ENCODE measurements at regions not wholly inside any gene's neighbourhood (a gene's known extent, or its start where the extent isn't known, plus 50 kb on each side); places are given as distances from the start of the nearest gene placed in this dataset.

- no peak for DNase-seq (ENCODE audit: low spot score)
These were observed 72.3 kb upstream of the BTN3A2 start for GRCh38 chr6:26292709-26293108.

GRCh38 chr6:26294302-26294701, 70.7 kb upstream of the BTN3A2 start:
- no peak for DNase-seq (ENCODE audit: low spot score)

- DNase-seq (ENCODE audit: low spot score), result no peak
These were observed 69.1 kb upstream of the BTN3A2 start for GRCh38 chr6:26295691-26296555.

GRCh38 chr6:26296556-26296856, 68.5 kb upstream of the BTN3A2 start:
- no peak for DNase-seq (ENCODE audit: low spot score)

GRCh38 chr6:26296857-26297648, 67.9 kb upstream of the BTN3A2 start:
- DNase-seq (ENCODE audit: low spot score), result no peak

GRCh38 chr6:26299286-26300042, 65.5 kb upstream of the BTN3A2 start:
- no peak for DNase-seq (ENCODE audit: low spot score)

- no peak for DNase-seq (ENCODE audit: low spot score)
These were observed 65.0 kb upstream of the BTN3A2 start for GRCh38 chr6:26300043-26300331.

- DNase-seq (ENCODE audit: low spot score), result no peak
These were observed 64.6 kb upstream of the BTN3A2 start for GRCh38 chr6:26300359-26300758.

- DNase-seq (ENCODE audit: low spot score), result no peak
These were observed 64.2 kb upstream of the BTN3A2 start for GRCh38 chr6:26300828-26301227.

- no peak for DNase-seq (ENCODE audit: low spot score)
These were observed 63.4 kb upstream of the BTN3A2 start for GRCh38 chr6:26301638-26302037.

GRCh38 chr6:26302941-26303559, 61.9 kb upstream of the BTN3A2 start:
- no peak for DNase-seq (ENCODE audit: low spot score)

GRCh38 chr6:26304213-26304796, 60.7 kb upstream of the BTN3A2 start:
- DNase-seq (ENCODE audit: low spot score), result no peak

GRCh38 chr6:26304797-26305640, 60.0 kb upstream of the BTN3A2 start:
- peak; percentile 70 for DNase-seq (ENCODE audit: low spot score)

- no peak for DNase-seq (ENCODE audit: low spot score)
These were observed 59.4 kb upstream of the BTN3A2 start for GRCh38 chr6:26305641-26305969.

- no peak for DNase-seq (ENCODE audit: low spot score)
These were observed 58.8 kb upstream of the BTN3A2 start for GRCh38 chr6:26306232-26306631.

GRCh38 chr6:26307850-26308249, 57.1 kb upstream of the BTN3A2 start:
- no peak for DNase-seq (ENCODE audit: low spot score)

GRCh38 chr6:26309731-26310142, 55.3 kb upstream of the BTN3A2 start:
- no peak for DNase-seq (ENCODE audit: low spot score)

GRCh38 chr6:26311012-26311384, 54.0 kb upstream of the BTN3A2 start:
- DNase-seq (ENCODE audit: low spot score), result peak; percentile 69

- DNase-seq (ENCODE audit: low spot score), result peak; percentile 72
These were observed 53.5 kb upstream of the BTN3A2 start for GRCh38 chr6:26311385-26312095.

GRCh38 chr6:26312096-26312463, 52.9 kb upstream of the BTN3A2 start:
- no peak for DNase-seq (ENCODE audit: low spot score)

Measured in kidney capillary endothelial cell (primary cell).